ENCODE measurements at regions not wholly inside any gene's neighbourhood (a gene's known extent, or its start where the extent isn't known, plus 50 kb on each side); places are given as distances from the start of the nearest gene placed in this dataset.
"Not testable (repeated sequence)": the region's sequence is repeated elsewhere in the genome, so short reads cannot be mapped to it uniquely, and the experiment has no call there.

DNA sequence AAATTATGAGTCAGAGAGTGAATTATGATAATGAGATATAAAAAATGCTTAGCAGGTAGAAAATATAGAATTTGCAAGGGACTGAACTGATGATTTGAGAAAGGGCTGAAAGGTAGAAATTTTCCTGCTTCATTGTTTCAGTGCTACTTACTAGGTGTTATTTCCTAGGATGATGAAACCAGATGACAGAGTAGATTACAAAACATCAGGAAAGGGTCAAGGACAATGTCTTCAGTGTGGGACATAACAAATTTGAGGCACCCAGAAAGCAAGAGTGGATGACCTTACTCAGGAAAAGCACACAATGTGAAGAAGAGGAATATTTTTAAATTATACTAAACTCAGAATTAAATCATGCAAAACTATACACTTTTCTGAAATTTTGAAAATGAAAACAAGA is 102.1 kb downstream of the SHCBP1 start:
- DNase-seq (ENCODE audit: low spot score) = no peak
- TF ChIP-seq, protein P1, sequence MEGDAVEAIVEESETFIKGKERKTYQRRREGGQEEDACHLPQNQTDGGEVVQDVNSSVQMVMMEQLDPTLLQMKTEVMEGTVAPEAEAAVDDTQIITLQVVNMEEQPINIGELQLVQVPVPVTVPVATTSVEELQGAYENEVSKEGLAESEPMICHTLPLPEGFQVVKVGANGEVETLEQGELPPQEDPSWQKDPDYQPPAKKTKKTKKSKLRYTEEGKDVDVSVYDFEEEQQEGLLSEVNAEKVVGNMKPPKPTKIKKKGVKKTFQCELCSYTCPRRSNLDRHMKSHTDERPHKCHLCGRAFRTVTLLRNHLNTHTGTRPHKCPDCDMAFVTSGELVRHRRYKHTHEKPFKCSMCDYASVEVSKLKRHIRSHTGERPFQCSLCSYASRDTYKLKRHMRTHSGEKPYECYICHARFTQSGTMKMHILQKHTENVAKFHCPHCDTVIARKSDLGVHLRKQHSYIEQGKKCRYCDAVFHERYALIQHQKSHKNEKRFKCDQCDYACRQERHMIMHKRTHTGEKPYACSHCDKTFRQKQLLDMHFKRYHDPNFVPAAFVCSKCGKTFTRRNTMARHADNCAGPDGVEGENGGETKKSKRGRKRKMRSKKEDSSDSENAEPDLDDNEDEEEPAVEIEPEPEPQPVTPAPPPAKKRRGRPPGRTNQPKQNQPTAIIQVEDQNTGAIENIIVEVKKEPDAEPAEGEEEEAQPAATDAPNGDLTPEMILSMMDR (IDR thresholded peaks at IDR 0.05; ENCODE audit: extremely low read depth, missing control alignments) = no peak

DNA sequence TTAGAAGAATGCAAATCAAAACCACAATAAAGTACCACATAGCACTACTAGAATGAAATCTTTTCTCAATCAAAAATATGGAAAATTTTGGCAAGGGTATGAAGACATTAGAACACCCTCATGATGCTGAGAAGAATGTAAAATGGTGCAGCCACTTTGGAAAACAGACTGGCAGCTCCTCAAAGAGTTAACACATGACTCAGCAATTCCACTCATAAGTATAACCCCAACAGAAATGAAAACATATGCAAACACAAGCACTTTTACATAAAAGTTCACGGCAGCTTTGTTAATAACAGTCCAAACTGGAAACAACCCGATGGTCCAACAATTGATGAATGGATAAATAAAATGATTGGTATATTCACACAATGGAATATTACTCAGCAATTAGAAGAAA is 124.5 kb downstream of the SHCBP1 start:
- TF ChIP-seq, protein P1 (IDR thresholded peaks at IDR 0.05; ENCODE audit: extremely low read depth, missing control alignments) = no peak
- DNase-seq (ENCODE audit: low spot score) = no peak

DNA sequence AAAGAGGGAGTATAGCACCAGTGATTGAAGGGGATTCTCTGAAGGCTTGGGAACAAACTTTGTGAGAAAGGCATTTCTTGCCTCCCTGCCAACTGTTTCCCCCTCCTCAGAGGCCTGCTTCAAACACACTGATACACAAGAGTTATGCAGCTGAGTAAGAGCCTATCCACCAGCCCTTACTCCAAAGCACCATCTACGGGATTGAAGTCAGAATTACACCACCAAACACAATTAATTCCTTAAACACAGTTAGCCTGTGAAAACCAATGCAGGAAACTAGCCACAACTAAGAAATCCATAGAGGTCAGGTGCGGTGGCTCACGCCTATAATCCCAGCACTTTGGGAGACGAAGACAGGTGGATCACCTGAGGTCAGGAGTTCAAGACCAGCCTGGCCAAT is 138.3 kb downstream of the SHCBP1 start:
- TF ChIP-seq, protein P1 (IDR thresholded peaks at IDR 0.05; ENCODE audit: extremely low read depth, missing control alignments) = no peak
- DNase-seq (ENCODE audit: low spot score) = no peak

DNA sequence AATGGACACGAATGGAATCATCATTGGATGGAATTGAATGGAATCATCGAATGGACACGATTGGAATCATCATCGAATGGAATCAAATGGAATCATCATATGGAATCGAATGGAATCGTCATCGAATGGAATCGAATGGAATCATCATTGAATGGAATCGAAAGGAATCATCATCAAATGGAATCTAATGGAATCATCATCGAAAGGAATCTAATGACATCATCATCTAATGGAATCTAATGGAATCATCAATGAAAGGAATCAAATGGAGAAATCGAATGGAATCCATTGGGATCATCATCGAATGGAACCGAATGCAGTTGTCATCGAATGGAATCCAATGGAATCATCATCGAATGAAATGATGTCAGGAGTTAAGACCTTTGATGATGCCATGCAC is 154.9 kb downstream of the SHCBP1 start:
- no peak for DNase-seq (ENCODE audit: low spot score)
- TF ChIP-seq, protein P1 (IDR thresholded peaks at IDR 0.05; ENCODE audit: extremely low read depth, missing control alignments) = no peak

DNA sequence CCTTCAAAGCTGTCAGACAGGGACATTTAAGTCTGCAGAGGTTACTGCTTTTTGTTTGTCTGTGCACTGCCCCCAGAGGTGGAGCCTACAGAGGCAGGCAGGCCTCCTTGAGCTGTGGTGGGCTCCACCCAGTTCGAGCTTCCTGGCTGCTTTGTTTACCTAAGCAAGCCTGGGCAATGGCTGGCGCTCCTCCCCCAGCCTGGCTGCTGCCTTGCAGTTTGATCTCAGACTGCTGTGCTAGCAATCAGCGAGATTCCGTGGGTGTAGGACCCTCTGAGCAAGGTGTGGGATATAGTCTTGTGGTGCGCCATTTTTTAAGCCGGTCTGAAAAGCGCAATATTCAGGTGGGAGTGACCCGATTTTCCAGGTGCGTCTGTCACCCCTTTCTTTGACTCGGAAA is 166.4 kb downstream of the SHCBP1 start:
- DNase-seq (ENCODE audit: low spot score) = not testable (repeated sequence)

DNA sequence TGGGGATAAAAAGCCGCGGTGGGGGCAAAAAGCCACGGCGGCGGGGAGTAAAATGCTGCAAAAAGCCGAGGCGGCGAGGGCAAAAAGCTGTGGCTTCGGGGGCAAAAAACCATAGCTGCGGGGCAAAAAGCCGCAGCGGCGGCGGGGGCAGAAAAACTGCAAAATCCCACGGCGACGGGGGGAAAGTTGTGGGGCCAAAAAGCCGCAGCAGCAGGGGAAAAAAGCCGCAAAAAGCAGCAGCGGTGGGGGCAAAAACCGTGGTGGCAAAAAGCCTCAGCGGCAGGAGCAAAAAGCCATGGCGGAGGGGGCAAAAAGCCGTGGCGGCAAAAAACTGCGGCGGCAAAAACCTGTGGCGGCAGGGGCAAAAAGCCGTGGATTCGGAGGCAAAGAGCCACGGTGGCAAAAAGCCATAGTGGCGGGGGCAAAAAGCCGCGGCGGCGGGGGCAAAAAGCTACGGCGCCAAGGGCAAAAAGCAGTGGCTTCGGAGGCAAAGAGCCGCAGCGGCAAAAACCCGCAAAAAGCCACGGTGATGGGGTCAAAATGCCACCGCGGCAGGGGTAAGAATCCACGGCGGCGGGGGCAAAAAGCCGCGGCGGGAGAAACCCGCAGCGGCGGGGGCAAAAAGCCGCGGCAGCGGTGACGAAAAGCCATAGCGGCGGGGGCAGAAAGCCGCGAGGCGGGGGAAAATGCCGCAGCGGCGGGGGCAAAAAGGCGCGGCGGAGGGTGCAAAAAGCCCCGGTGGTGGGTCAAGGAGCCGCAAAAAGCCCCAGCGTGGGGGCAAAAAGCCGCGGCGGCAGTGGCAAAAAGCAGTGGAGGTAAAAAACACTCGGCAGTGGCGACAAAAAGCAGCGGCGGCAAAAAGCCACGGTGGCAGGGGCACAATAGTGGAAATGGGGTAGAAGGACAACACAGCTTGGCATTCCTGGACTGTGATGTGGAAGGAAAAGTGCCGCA is 192.8 kb downstream of the SHCBP1 start:
- TF ChIP-seq, protein P1 (IDR thresholded peaks at IDR 0.05; ENCODE audit: extremely low read depth, missing control alignments) = no peak
- DNase-seq (ENCODE audit: low spot score) = peak; percentile 0

DNA sequence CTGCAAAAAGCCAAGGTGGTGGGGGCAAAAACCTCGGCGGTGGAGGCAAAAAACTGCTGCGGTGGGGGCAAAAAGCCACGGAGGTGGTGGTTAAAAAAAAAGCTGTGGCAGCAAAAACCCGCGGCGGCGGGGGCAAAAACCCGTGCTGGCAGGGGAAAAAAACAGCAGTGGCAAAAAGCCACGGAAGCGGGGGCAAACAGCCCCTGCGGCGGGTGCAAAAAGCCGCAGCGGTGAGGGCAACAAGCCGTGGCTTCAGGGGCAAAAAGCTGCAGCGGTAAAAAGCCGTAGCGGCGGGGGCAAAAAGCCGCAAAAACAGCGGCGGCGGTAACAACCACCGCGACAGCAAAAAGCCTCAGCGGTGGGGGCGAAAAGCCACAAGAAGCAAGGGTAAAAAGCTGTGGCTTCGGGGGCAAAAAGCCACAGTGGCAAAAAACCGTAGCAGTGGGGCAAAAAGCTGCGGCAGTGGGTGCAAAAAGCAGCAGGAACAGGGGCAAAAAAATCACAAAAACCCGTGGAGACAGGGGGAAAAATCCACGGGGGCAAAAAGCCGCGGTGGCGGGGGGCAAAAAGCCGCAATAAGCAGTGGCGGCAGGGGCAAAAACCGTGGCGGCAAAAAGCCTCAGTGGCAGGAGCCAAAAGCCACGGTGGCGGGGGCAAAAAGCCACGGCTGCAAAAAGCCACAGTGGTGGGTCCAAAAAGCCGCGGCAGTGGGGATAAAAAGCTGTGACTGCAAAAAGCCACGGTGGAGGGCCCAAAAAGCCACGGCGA is 193.7 kb downstream of the SHCBP1 start:
- peak; percentile 0 for DNase-seq (ENCODE audit: low spot score)
- TF ChIP-seq, protein P1 (IDR thresholded peaks at IDR 0.05; ENCODE audit: extremely low read depth, missing control alignments) = no peak

All from GM20000 (cell line).